ENCODE measurements at regions not wholly inside any gene's neighbourhood (a gene's known extent, or its start where the extent isn't known, plus 50 kb on each side); places are given as distances from the start of the nearest gene placed in this dataset.

DNA sequence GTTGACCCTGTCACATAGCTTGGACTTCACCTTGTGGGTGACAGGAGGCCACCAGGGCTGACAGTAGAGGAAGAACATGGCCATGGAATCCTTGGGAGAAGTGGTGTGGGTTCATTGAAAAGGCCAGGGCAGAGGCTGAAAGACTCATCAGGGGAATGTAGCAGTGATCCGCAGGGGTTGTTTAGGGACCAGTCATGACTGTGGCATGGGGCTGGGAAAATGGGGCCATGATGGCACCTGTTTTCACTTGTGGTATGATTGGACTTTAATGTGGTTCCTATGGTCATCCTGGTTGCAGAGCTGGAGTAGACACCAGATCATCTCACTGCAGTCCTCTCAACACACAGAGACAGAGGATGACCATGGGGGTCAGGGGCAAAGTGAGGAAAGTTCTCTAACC is 66.7 kb upstream of the MYEOV start:
- H3K36me3 ChIP-seq, result no peaks in the 10 kb centered on the region
- H3K27ac ChIP-seq, result no peak overlapping the region
- no peak for DNase-seq
- no peaks in the 10 kb centered on the region for H3K9me3 ChIP-seq
- H3K27me3 ChIP-seq, result no peaks in the 10 kb centered on the region
- H3K4me3 ChIP-seq, result no peak overlapping the region
- intact Hi-C loops (cut with DNase I), result no loop called here
- H3K4me1 ChIP-seq (ENCODE audit: insufficient read depth), result no peaks in the 10 kb centered on the region
- TF ChIP-seq EP300 (IDR thresholded peaks at IDR 0.05), result no peak
- TF ChIP-seq POLR2A (IDR thresholded peaks at IDR 0.05), result no peak
- TF ChIP-seq, protein P1, sequence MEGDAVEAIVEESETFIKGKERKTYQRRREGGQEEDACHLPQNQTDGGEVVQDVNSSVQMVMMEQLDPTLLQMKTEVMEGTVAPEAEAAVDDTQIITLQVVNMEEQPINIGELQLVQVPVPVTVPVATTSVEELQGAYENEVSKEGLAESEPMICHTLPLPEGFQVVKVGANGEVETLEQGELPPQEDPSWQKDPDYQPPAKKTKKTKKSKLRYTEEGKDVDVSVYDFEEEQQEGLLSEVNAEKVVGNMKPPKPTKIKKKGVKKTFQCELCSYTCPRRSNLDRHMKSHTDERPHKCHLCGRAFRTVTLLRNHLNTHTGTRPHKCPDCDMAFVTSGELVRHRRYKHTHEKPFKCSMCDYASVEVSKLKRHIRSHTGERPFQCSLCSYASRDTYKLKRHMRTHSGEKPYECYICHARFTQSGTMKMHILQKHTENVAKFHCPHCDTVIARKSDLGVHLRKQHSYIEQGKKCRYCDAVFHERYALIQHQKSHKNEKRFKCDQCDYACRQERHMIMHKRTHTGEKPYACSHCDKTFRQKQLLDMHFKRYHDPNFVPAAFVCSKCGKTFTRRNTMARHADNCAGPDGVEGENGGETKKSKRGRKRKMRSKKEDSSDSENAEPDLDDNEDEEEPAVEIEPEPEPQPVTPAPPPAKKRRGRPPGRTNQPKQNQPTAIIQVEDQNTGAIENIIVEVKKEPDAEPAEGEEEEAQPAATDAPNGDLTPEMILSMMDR (IDR thresholded peaks at IDR 0.05), result no peak
- WGBS, 3 donors, result 92 to 96% (median 95%) methylated on average over 1 of the region's 1 CpG

DNA sequence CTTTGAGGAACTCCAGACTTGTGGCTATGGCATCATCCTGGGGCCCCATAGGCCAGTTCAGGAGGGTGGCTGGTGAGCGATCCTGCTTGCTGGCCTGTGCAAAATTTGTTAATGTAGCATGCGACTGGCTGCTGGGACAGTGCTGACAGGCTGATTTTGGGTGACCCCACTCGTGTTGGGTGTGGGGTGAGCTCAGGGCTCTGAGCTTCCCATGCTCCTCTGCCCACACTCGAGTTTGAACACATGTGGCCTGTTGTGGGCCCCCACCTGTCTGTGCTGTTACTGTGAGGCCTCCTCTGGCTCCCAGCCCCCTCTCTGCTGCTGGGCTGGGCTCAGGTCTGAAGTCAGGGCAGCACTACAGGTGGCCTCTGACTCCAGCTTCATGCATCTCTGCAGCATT is 64.4 kb upstream of the MYEOV start:
- no peak overlapping the region for H3K27ac ChIP-seq
- intact Hi-C loops (cut with DNase I), result no loop called here
- no peaks in the 10 kb centered on the region for H3K9me3 ChIP-seq
- 70 to 92% (median 77%) methylated on average over 3 to 4 of the region's 4 CpGs for WGBS, 3 donors
- no peak overlapping the region for H3K4me3 ChIP-seq
- TF ChIP-seq POLR2A (IDR thresholded peaks at IDR 0.05) (no peak), EP300 (IDR thresholded peaks at IDR 0.05) (no peak)
- TF ChIP-seq, protein P1 (IDR thresholded peaks at IDR 0.05), result no peak
- no peaks in the 10 kb centered on the region for H3K4me1 ChIP-seq (ENCODE audit: insufficient read depth)
- no peaks in the 10 kb centered on the region for H3K27me3 ChIP-seq
- no peak for DNase-seq
- H3K36me3 ChIP-seq, result no peaks in the 10 kb centered on the region

DNA sequence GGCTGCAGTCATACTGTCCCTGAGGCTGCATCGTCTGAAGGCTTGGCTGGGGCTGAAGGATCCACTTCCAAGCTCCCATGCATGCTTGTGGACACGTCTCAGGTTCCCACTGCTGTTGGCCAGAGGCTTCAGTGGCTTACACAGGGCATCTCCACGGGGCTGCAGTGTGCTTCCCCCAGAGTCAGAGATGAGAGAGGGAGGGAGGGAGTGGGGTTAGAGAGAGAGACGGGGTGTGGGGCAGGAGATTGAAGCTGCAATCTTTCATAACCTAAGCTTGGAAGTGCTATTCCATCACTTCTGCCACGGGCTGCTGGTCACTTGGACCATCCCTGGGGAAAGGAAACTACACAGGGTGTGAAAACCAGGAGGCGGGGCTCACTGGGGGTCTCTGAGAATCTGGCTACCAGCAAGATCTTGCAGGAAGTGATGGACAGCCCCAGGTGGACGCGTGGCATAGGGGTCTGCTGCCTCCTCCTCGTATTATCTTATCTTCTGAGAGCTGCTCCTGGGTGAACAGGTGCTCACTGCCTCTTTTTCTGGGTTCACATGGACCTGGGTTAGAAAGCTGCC is 63.0 kb upstream of the MYEOV start:
- no peak overlapping the region for H3K27ac ChIP-seq
- 53 to 72% (median 62%) methylated on average over 9 of the region's 9 CpGs for WGBS, 3 donors
- intact Hi-C loops (cut with DNase I), result no loop called here
- DNase-seq, result no peak
- no peak overlapping the region for H3K4me3 ChIP-seq
- no peaks in the 10 kb centered on the region for H3K36me3 ChIP-seq
- H3K9me3 ChIP-seq, result no peaks in the 10 kb centered on the region
- no peaks in the 10 kb centered on the region for H3K27me3 ChIP-seq
- H3K4me1 ChIP-seq (ENCODE audit: insufficient read depth), result no peaks in the 10 kb centered on the region
- TF ChIP-seq, protein P1 (IDR thresholded peaks at IDR 0.05), result no peak
- TF ChIP-seq POLR2A (IDR thresholded peaks at IDR 0.05), result no peak
- TF ChIP-seq EP300 (IDR thresholded peaks at IDR 0.05), result no peak

DNA sequence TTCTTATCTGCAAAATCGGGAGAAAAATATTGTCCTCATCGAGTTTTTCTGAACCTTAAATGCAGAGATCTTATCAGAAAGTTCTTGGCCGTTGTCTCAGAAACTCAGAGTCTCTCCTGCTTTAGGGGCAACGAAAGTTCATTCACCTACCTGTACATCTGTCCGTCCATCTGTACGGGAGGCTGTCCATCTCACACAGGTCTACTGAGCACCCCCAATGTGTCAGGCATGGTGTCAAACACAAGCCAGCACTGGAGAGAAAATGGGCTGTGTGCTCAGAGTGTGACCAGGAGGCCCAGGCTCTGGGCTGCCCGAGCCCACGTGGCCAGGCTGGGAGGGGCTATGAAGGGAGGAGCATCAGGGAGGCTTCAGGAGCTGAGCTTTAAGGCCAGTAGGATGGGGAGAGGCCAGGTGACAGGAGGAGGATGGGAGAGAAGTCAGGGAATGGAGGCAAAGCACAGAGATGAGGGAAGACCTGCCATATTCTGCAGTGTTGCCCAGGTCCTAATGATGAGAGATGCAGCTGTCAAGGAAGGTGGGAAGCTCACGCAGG is 62.4 kb upstream of the MYEOV start:
- intact Hi-C loops (cut with DNase I), result no loop called here
- Histone ChIP-seq H3K36me3 (no peaks in the 10 kb centered on the region), H3K4me3 (no peak overlapping the region), H3K27ac (no peak overlapping the region), H3K4me1 (ENCODE audit: insufficient read depth) (no peaks in the 10 kb centered on the region), H3K27me3 (no peaks in the 10 kb centered on the region), H3K9me3 (no peaks in the 10 kb centered on the region)
- no peak for DNase-seq
- TF ChIP-seq POLR2A (IDR thresholded peaks at IDR 0.05) (no peak), EP300 (IDR thresholded peaks at IDR 0.05) (no peak)
- TF ChIP-seq, protein P1 (IDR thresholded peaks at IDR 0.05), result no peak
- WGBS, 3 donors, result 64 to 77% (median 70%) methylated on average over 9 of the region's 9 CpGs

Measured in ovary (tissue), 7 donors.